Left colon (tissue), 2 donors: ENCODE measurements at regions not wholly inside any gene's neighbourhood (a gene's known extent, or its start where the extent isn't known, plus 50 kb on each side); places are given as distances from the start of the nearest gene placed in this dataset.

Experiments
- ATAC-seq: fragments of 200-7000 bp; cut with Tn5 transposase; one replicate; pipeline ENCODE4 v1.9.1; 2020; ENCODE audit warnings: mild to moderate bottlenecking, moderate library complexity
- DNase-seq, 2 donors: peaks; one replicate each; pipeline ENCODE4 v3.0.0-alpha.2; 2020
- intact Hi-C, 2 donors: fragments of 100-400 bp; cut with DNase I in 1 of 2; cut with micrococcal nuclease in 1 of 2; formaldehyde crosslinking; loops; one replicate each; pipeline versions ENCODE4 v1.11.2 to v1.14.0; 2022; cut with DNase I, micrococcal nuclease
- donor health status: DM: no; HTN: no; CAD: no.
- donor health status: DM: yes; HTN: yes; CAD: no.

GRCh38 chr13:104014803-104015645 is 948.8 kb upstream of the SLC10A2 start:
- ATAC-seq, result no peak
- intact Hi-C loops, result no loop called here
- DNase-seq, result no peak

GRCh38 chr13:104011505-104012241 is 945.5 kb upstream of the SLC10A2 start:
- intact Hi-C loops, result no loop called here
- DNase-seq (no peak), ATAC-seq (no peak)

- ATAC-seq (no peak), DNase-seq (no peak)
- intact Hi-C loops, result no loop called here
Measured at GRCh38 chr13:104008541-104009435, 942.6 kb upstream of the SLC10A2 start.

GRCh38 chr13:104008075-104008474 is 941.9 kb upstream of the SLC10A2 start:
- DNase-seq, result no peak
- ATAC-seq, result no peak
- intact Hi-C loops, result no loop called here

- no peak for DNase-seq
- intact Hi-C loops, result no loop called here
- no peak for ATAC-seq
Measured at GRCh38 chr13:104006625-104007075, 940.4 kb upstream of the SLC10A2 start.

- no peak for ATAC-seq
- intact Hi-C loops, result no loop called here
- DNase-seq, result no peak
Measured at GRCh38 chr13:104004572-104004971, 938.4 kb upstream of the SLC10A2 start.

- no peak for ATAC-seq
- DNase-seq, result no peak
- intact Hi-C loops, result no loop called here
Measured at GRCh38 chr13:104002216-104002615, 936.0 kb upstream of the SLC10A2 start.

- ATAC-seq (no peak), DNase-seq (no peak)
- intact Hi-C loops, result no loop called here
Measured at GRCh38 chr13:104001766-104002165, 935.5 kb upstream of the SLC10A2 start.

GRCh38 chr13:103996733-103997132 is 930.5 kb upstream of the SLC10A2 start:
- DNase-seq (no peak), ATAC-seq (no peak)
- intact Hi-C loops, result no loop called here

GRCh38 chr13:103983948-103984347 is 917.7 kb upstream of the SLC10A2 start:
- ATAC-seq (no peak), DNase-seq (no peak)
- intact Hi-C loops, result no loop called here

GRCh38 chr13:103976371-103976770 is 910.2 kb upstream of the SLC10A2 start:
- no peak for DNase-seq
- intact Hi-C loops, result no loop called here
- no peak for ATAC-seq

- no peak for ATAC-seq
- intact Hi-C loops, result no loop called here
- no peak for DNase-seq
Measured at GRCh38 chr13:103973740-103974139, 907.5 kb upstream of the SLC10A2 start.

- ATAC-seq (no peak), DNase-seq (no peak)
- intact Hi-C loops, result no loop called here
Measured at GRCh38 chr13:103969520-103970050, 903.4 kb upstream of the SLC10A2 start.

- ATAC-seq, result no peak
- DNase-seq, result no peak
- intact Hi-C loops, result no loop called here
Measured at GRCh38 chr13:103965506-103966243, 899.5 kb upstream of the SLC10A2 start.

- DNase-seq (no peak), ATAC-seq (no peak)
- intact Hi-C loops, result no loop called here
Measured at GRCh38 chr13:103961784-103962183, 895.6 kb upstream of the SLC10A2 start.

GRCh38 chr13:103961129-103961528 is 894.9 kb upstream of the SLC10A2 start:
- intact Hi-C loops, result no loop called here
- DNase-seq (no peak), ATAC-seq (no peak)

- intact Hi-C loops, result no loop called here
- no peak for ATAC-seq
Measured at GRCh38 chr13:103960001-103960400, 893.8 kb upstream of the SLC10A2 start.

GRCh38 chr13:103958691-103959090 is 892.5 kb upstream of the SLC10A2 start:
- intact Hi-C loops, result no loop called here
- ATAC-seq, result no peak
- DNase-seq, result no peak

More at GRCh38 chr13:103960001-103960400, 893.8 kb upstream of the SLC10A2 start:
- DNase-seq, result no peak
